HepG2 (cell line): ENCODE measurements at regions not wholly inside any gene's neighbourhood (a gene's known extent, or its start where the extent isn't known, plus 50 kb on each side); places are given as distances from the start of the nearest gene placed in this dataset.

Experiments used
- ATAC-seq: fragments of 200-7000 bp; cut with Tn5 transposase; 3 replicates; pipeline ENCODE4 v1.9.1; 2020; ENCODE audit warnings: mild to moderate bottlenecking, moderate library complexity
- BruUV-seq: library from RNA; stranded (reverse); fragments of 400-500 nt; replicated peaks from 2 replicates; lab custom pipeline; 2021; lab: Mats Ljungman, UMichigan
- CTCF ChIA-PET: fragments of 300-600 bp; formaldehyde crosslinking; extraction: SDS; loops from one replicate; lab custom pipeline; 2021; ENCODE audit warnings: low total read pairs, inconsistent platforms, low intra/inter-chr PET ratio; lab: Yijun Ruan, JAX
- POLR2A ChIA-PET: fragments of 350-600 bp; sonication (Branson Sonifier 250); formaldehyde crosslinking; loops from one replicate; lab custom pipeline; 2020; ENCODE audit warnings: antibody characterized with exemption, inconsistent platforms; lab: Yijun Ruan, JAX
- DNase-seq: peaks from one replicate; pipeline ENCODE4 v3.0.0-alpha.2; 2015; ENCODE audit warnings: low spot score
- FAIRE-seq: peaks from 3 replicates; lab custom pipeline; 2011; peaks lifted over from hg19 to GRCh38; lab: Jason Lieb, UNC
- H2AFZ ChIP-seq: one replicate; pipeline ENCODE4 v1.6.1; 2011; ENCODE audit warnings: low read length, inconsistent platforms
- H3K27ac ChIP-seq: fragments of 300-600 bp; 3 replicates; pipeline ENCODE4 v1.8.0; 2011; ENCODE audit warnings: mixed run types, mild to moderate bottlenecking, mixed read lengths, low read length, inconsistent platforms; ENCODE audit not compliant: insufficient read depth; ENCODE audit errors: extremely low read length
- H3K27me3 ChIP-seq, 2 experiments: fragments of 200-600 bp in 1 of 2; 2 replicates in 1 of 2; 3 replicates in 1 of 2; pipeline versions ENCODE4 v1.6.0 to v1.8.0; 2011; ENCODE audit warnings: low read length in 2 of 2, mild to moderate bottlenecking in 2 of 2, moderate library complexity in 2 of 2, inconsistent platforms in 1 of 2; ENCODE audit not compliant: insufficient read depth in 2 of 2, control insufficient read depth in 1 of 2
- H3K36me3 ChIP-seq, 2 experiments: fragments of 200-600 bp in 1 of 2; replicated peaks in 1 of 2; 2 replicates in 1 of 2; 3 replicates in 1 of 2; pipeline versions ENCODE4 v1.5.1 to v1.8.0; 2011; ENCODE audit warnings: low read length in 2 of 2, inconsistent platforms in 1 of 2; ENCODE audit not compliant: insufficient read depth in 2 of 2, control insufficient read depth in 1 of 2
- H3K4me1 ChIP-seq: 2 replicates; pipeline ENCODE4 v1.5.1; 2012; ENCODE audit warnings: low read length, inconsistent platforms; ENCODE audit not compliant: insufficient read depth
- H3K4me2 ChIP-seq: 2 replicates; pipeline ENCODE4 v1.6.0; 2011; ENCODE audit warnings: low read depth, low read length, inconsistent platforms
- H3K4me3 ChIP-seq, 3 experiments: fragments of 200-600 bp in 1 of 3; sonication (generic), shearing (Covaris generic) in 1 of 3; replicated peaks in 1 of 3; 2 replicates each; pipeline ENCODE4 v1.5.1; 2011 to 2016; ENCODE audit warnings: low read length in 3 of 3, inconsistent platforms in 2 of 3, low read depth in 2 of 3, mild to moderate bottlenecking in 2 of 3, control low read depth in 1 of 3, mixed read lengths in 1 of 3; ENCODE audit not compliant: insufficient read depth in 1 of 3
- H3K79me2 ChIP-seq: one replicate; pipeline ENCODE4 v1.6.1; 2011; ENCODE audit warnings: low read length, inconsistent platforms; ENCODE audit not compliant: insufficient read depth
- H3K9ac ChIP-seq: 2 replicates; pipeline ENCODE4 v1.6.0; 2011; ENCODE audit warnings: mild to moderate bottlenecking, low read depth, low read length, inconsistent platforms; ENCODE audit not compliant: insufficient read depth
- H3K9me3 ChIP-seq: 2 replicates; pipeline ENCODE4 v1.5.1; 2012; ENCODE audit warnings: mild to moderate bottlenecking, low read length
- H4K20me1 ChIP-seq: 2 replicates; pipeline ENCODE4 v1.6.0; 2011; ENCODE audit warnings: inconsistent platforms, mild to moderate bottlenecking, low read length, moderate library complexity; ENCODE audit not compliant: insufficient read depth
- CEBPG ChIP-seq: IDR thresholded peaks from 2 replicates; pipeline ENCODE4 v1.6.1; 2016
- NR2F1 ChIP-seq, 2 experiments: fragments of 450-650 bp in 1 of 2; formaldehyde crosslinking in 1 of 2; IDR thresholded peaks; 2 replicates each; pipeline versions ENCODE4 v1.5.0 to v1.6.1; 2016 to 2020; ENCODE audit warnings: mild to moderate bottlenecking in 1 of 2, missing compliant biosample characterization in 1 of 2, missing genetic modification reagents in 1 of 2, moderate library complexity in 1 of 2
- ZFYVE20 ChIP-seq: sonication (generic); formaldehyde crosslinking; IDR thresholded peaks from 2 replicates; pipeline ENCODE4 v1.8.0; 2023; ENCODE audit warnings: low read depth, mild to moderate bottlenecking, moderate library complexity, missing genetic modification reagents, borderline replicate concordance
- ZKSCAN8 ChIP-seq: IDR thresholded peaks from 2 replicates; pipeline ENCODE4 v1.6.1; 2016; ENCODE audit warnings: borderline replicate concordance, missing genetic modification reagents, missing compliant biosample characterization
- ZNF180 ChIP-seq: sonication (generic); formaldehyde crosslinking; IDR thresholded peaks from 2 replicates; pipeline ENCODE4 v1.4.0; 2020; ENCODE audit warnings: low read depth, missing genetic modification reagents, borderline replicate concordance
- ZNF383 ChIP-seq: sonication (generic); formaldehyde crosslinking; IDR thresholded peaks from 2 replicates; pipeline ENCODE4 v1.4.0; 2020; ENCODE audit warnings: missing genetic modification reagents, mild to moderate bottlenecking, borderline replicate concordance
- ZNF430 ChIP-seq: sonication (generic); formaldehyde crosslinking; IDR thresholded peaks from 2 replicates; pipeline ENCODE4 v1.9.0; 2021; ENCODE audit warnings: mild to moderate bottlenecking, missing genetic modification reagents
- WGBS: methylation state at CpG from one replicate; pipeline ENCODE4 v1.1.6; 2017; ENCODE audit warnings: low lambda C conversion rate; 5-methylcytosine and 5-hydroxymethylcytosine counted together
- in situ Hi-C: cut with HindIII; loops from 2 replicates; pipeline ENCODE4 v1.10.0; 2017; ENCODE audit warnings: low pct_unique_long_range_greater_than_20kb; ENCODE audit not compliant: extremely low pct_ligation_motif_present
- intact Hi-C: fragments of 100-400 bp; cut with micrococcal nuclease; formaldehyde crosslinking; loops from one replicate; pipeline ENCODE4 v1.10.0; 2022; ENCODE audit not compliant: unreplicated experiment
- TF ChIP-seq, protein P1 (sequence below): sonication (generic); formaldehyde crosslinking; IDR thresholded peaks from 2 replicates; pipeline ENCODE4 v1.8.0; 2022; ENCODE audit warnings: mild to moderate bottlenecking, missing genetic modification reagents
- TF ChIP-seq, protein P2 (sequence below): IDR thresholded peaks from 2 replicates; pipeline ENCODE4 v1.6.1; 2016; ENCODE audit warnings: control low read depth

DNA sequence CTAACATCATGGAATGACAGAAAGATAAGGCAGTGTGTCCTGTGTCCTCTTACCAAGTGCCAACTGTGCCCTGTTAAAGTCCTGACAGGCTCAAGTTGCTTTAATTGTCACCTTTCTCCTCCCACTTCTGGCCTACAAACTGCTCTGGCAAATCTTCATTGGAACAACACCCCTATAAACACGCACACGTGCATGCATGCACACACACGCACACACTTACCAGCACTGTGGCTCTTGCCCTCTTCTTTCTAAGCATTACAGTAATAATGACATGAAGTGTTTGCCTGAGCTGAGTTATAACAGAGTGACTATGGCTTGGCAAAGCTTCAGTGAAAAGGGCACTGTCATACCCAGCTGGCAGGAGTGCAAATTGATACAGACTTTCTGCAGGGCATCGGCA, 82.3 kb upstream of the SYT6 start:
- H3K36me3 ChIP-seq, result no peaks in the 10 kb centered on the region
- intact Hi-C loops (no loop called here), in situ Hi-C loops (no loop called here)
- H3K4me3 ChIP-seq, result no peak overlapping the region
- CTCF ChIA-PET, result no interaction called here
- no peaks in the 10 kb centered on the region for H3K9me3 ChIP-seq
- DNase-seq, result no peak
- no peaks in the 10 kb centered on the region for H3K79me2 ChIP-seq
- ATAC-seq, result no peak
- H2AFZ ChIP-seq, result no peak overlapping the region
- H3K27ac ChIP-seq, result no peak overlapping the region
- no peaks in the 10 kb centered on the region; a peak in 1 of 5 replicates for H3K27me3 ChIP-seq
- no peak for TF ChIP-seq ZNF180 (CRISPR knock-in tag)
- no peak for TF ChIP-seq ZFYVE20 (CRISPR knock-in tag)
- TF ChIP-seq NR2F1 (CRISPR knock-in tag; IDR thresholded peaks at IDR 0.05), result no peak
- TF ChIP-seq, protein P1, sequence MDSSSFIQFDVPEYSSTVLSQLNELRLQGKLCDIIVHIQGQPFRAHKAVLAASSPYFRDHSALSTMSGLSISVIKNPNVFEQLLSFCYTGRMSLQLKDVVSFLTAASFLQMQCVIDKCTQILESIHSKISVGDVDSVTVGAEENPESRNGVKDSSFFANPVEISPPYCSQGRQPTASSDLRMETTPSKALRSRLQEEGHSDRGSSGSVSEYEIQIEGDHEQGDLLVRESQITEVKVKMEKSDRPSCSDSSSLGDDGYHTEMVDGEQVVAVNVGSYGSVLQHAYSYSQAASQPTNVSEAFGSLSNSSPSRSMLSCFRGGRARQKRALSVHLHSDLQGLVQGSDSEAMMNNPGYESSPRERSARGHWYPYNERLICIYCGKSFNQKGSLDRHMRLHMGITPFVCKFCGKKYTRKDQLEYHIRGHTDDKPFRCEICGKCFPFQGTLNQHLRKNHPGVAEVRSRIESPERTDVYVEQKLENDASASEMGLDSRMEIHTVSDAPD (CRISPR knock-in tag), result no peak
- TF ChIP-seq, protein P2, sequence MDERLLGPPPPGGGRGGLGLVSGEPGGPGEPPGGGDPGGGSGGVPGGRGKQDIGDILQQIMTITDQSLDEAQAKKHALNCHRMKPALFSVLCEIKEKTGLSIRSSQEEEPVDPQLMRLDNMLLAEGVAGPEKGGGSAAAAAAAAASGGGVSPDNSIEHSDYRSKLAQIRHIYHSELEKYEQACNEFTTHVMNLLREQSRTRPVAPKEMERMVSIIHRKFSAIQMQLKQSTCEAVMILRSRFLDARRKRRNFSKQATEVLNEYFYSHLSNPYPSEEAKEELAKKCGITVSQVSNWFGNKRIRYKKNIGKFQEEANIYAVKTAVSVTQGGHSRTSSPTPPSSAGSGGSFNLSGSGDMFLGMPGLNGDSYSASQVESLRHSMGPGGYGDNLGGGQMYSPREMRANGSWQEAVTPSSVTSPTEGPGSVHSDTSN (CRISPR knock-in tag), result no peak
- no peak for TF ChIP-seq CEBPG (CRISPR knock-in tag)
- TF ChIP-seq ZNF430, result no peak
- no peak for TF ChIP-seq ZNF383 (CRISPR knock-in tag)
- TF ChIP-seq ZKSCAN8 (CRISPR knock-in tag), result no peak
- H3K4me1 ChIP-seq, result no peaks in the 10 kb centered on the region
- WGBS, result 61% methylated on average over 4 of the region's 4 CpGs
- no peak for FAIRE-seq
- no TSS peak for BruUV-seq
- H3K4me2 ChIP-seq, result no peak overlapping the region
- H3K9ac ChIP-seq, result no peak overlapping the region
- POLR2A ChIA-PET, result no interaction called here
- no peaks in the 10 kb centered on the region for H4K20me1 ChIP-seq
